Colonic mucosa (tissue), 4 donors: ENCODE measurements at regions not wholly inside any gene's neighbourhood (a gene's known extent, or its start where the extent isn't known, plus 50 kb on each side); places are given as distances from the start of the nearest gene placed in this dataset.
A peak's percentile ranks its signal among the peaks of the same experiment; 100 is the strongest.

Experiments used
- DNase-seq: peaks from one replicate; pipeline ENCODE4 v3.0.0-alpha.2; 2020
- H3K27ac ChIP-seq: fragments of 200-600 bp; one replicate; pipeline ENCODE4 v1.8.0; 2021
- H3K27me3 ChIP-seq: fragments of 200-600 bp; one replicate; pipeline ENCODE4 v1.8.0; 2021
- H3K36me3 ChIP-seq: fragments of 200-600 bp; one replicate; pipeline ENCODE4 v1.8.0; 2021
- H3K4me1 ChIP-seq: fragments of 200-600 bp; one replicate; pipeline ENCODE4 v1.8.0; 2021; ENCODE audit warnings: mild to moderate bottlenecking
- H3K4me3 ChIP-seq: fragments of 200-600 bp; one replicate; pipeline ENCODE4 v1.8.0; 2021
- H3K9ac ChIP-seq, 2 donors: one replicate each; pipeline ENCODE4 v1.7.0; 2013; ENCODE audit warnings: control low read depth in 2 of 2, low read depth in 2 of 2, low read length in 2 of 2
- H3K9me3 ChIP-seq: fragments of 200-600 bp; one replicate; pipeline ENCODE4 v1.8.0; 2021
- CTCF ChIP-seq: fragments of 200-600 bp; IDR thresholded peaks from one replicate; pipeline ENCODE4 v1.8.0; 2022; ENCODE audit warnings: antibody characterized with exemption, mild to moderate bottlenecking
- intact Hi-C: fragments of 100-400 bp; cut with DNase I; formaldehyde crosslinking; loops from one replicate; pipeline ENCODE4 v1.14.1; 2022
- donor health status: healthy.
- donor health status: DM: no; HTN: no; CAD: no.
- donor health status: DM: no; HTN: no; CAD: no.

- H3K4me1 ChIP-seq = no peaks in the 10 kb centered on the region
- intact Hi-C loops = no loop called here
- no peaks in the 10 kb centered on the region for H3K36me3 ChIP-seq
- no peak overlapping the region for H3K9ac ChIP-seq
- no peaks in the 10 kb centered on the region for H3K27me3 ChIP-seq
- H3K27ac ChIP-seq = no peak overlapping the region
- H3K9me3 ChIP-seq = no peaks in the 10 kb centered on the region
- DNase-seq = no peak
- no peak for TF ChIP-seq CTCF
- H3K4me3 ChIP-seq = no peak overlapping the region
Observed at GRCh38 chr13:90798381-90798780, 549.1 kb upstream of the MIR17HG start.

- no peaks in the 10 kb centered on the region for H3K36me3 ChIP-seq
- TF ChIP-seq CTCF = no peak
- DNase-seq = peak; percentile 18
- no peaks in the 10 kb centered on the region for H3K27me3 ChIP-seq
- H3K27ac ChIP-seq = no peak overlapping the region
- no peak overlapping the region for H3K9ac ChIP-seq
- intact Hi-C loops = no loop called here
- no peak overlapping the region for H3K4me3 ChIP-seq
- no peaks in the 10 kb centered on the region for H3K9me3 ChIP-seq
- H3K4me1 ChIP-seq = no peaks in the 10 kb centered on the region
Observed at GRCh38 chr13:90800082-90800746, 547.3 kb upstream of the MIR17HG start.

GRCh38 chr13:90801621-90802020 is 545.9 kb upstream of the MIR17HG start:
- Histone ChIP-seq H3K27ac (no peak overlapping the region), H3K9ac (no peak overlapping the region), H3K4me3 (no peak overlapping the region), H3K27me3 (no peaks in the 10 kb centered on the region), H3K4me1 (no peaks in the 10 kb centered on the region), H3K36me3 (no peaks in the 10 kb centered on the region), H3K9me3 (no peaks in the 10 kb centered on the region)
- no peak for TF ChIP-seq CTCF
- no peak for DNase-seq
- intact Hi-C loops = no loop called here

DNA sequence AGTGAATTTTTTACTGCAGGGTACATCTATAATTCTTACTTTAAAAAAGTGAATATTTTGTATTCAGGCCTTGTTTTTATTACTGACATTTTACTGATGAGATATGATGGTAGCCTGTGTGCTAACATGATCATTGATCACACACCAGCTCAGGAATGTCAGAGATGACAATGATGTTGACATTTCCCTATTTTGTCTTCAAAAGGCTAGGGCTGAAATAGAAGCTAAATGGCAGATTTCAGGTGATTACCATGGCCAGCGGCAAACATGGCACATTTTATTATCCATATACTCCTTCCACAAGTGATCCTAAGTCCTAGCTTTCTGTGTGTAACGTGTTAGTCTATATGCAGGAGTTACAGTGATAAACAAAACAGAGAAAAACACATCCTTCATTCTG is 544.3 kb upstream of the MIR17HG start:
- no peak for DNase-seq
- H3K36me3 ChIP-seq = no peaks in the 10 kb centered on the region
- no peak overlapping the region for H3K9ac ChIP-seq
- H3K4me1 ChIP-seq = no peaks in the 10 kb centered on the region
- TF ChIP-seq CTCF = no peak
- no peaks in the 10 kb centered on the region for H3K27me3 ChIP-seq
- no peak overlapping the region for H3K4me3 ChIP-seq
- no peaks in the 10 kb centered on the region for H3K9me3 ChIP-seq
- intact Hi-C loops = no loop called here
- H3K27ac ChIP-seq = no peak overlapping the region

DNA sequence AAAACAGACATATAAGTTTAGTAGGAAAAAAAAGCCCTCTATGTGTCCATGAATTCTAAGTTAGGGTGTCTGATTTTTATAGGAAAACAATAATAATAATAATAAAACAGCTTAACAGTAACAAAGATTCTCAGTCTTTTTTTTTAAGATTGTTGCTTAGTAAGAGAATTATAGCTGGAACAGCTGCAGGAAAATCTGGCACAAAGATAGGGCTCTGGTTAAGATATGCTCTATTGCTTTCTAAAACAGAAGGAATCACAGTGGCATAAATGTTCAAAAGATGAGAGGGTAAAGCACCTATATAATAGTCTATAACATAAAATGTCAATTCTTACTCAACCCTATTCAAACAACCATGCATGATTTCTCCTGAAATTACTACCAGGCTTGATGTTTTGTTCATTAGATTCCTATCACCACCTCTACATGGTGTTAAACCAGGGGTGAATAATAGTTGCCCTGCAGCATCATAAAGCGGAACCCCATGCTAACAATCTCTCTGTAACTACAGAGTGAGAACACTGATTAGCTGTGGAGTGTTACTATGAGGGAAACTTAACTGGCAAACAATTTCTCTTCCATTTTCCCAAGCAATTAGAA is 541.4 kb upstream of the MIR17HG start:
- no peak for TF ChIP-seq CTCF
- intact Hi-C loops = no loop called here
- Histone ChIP-seq H3K9me3 (no peaks in the 10 kb centered on the region), H3K36me3 (no peaks in the 10 kb centered on the region), H3K4me3 (no peak overlapping the region), H3K27ac (no peak overlapping the region), H3K27me3 (no peaks in the 10 kb centered on the region), H3K4me1 (no peaks in the 10 kb centered on the region), H3K9ac (no peak overlapping the region)
- no peak for DNase-seq
